ENCODE measurements at regions not wholly inside any gene's neighbourhood (a gene's known extent, or its start where the extent isn't known, plus 50 kb on each side); places are given as distances from the start of the nearest gene placed in this dataset.

GRCh38 chr13:34810996-34811395 lies 131.1 kb upstream of the NBEA start:
- H3K9ac ChIP-seq (ENCODE audit: low read length): no peak overlapping the region
- H3K36me3 ChIP-seq (replicated peaks; ENCODE audit: low read depth, low read length): no peaks in the 10 kb centered on the region
- peaks cover 6% of the 10 kb centered on the region; the same call in 1 of the 2 replicates for H3K9me3 ChIP-seq (ENCODE audit: insufficient read depth, low read length)
- H3K27me3 ChIP-seq (ENCODE audit: low read depth, low read length): no peaks in the 10 kb centered on the region
- TF ChIP-seq EZH2phosphoT487 (IDR thresholded peaks at IDR 0.05; ENCODE audit: low read depth): no peak
- no peak for TF ChIP-seq CTCF (IDR thresholded peaks at IDR 0.05; ENCODE audit: low read depth, low read length)
- no peaks in the 10 kb centered on the region for H4K20me1 ChIP-seq (ENCODE audit: insufficient read depth, low read length)
- no peak overlapping the region for H3K4me2 ChIP-seq (ENCODE audit: low read length)
- H3K4me1 ChIP-seq (ENCODE audit: low read length): no peaks in the 10 kb centered on the region
- H2AFZ ChIP-seq (ENCODE audit: low read depth, low read length): no peak overlapping the region
- no peak overlapping the region for H3K4me3 ChIP-seq (ENCODE audit: low read length)
- no peaks in the 10 kb centered on the region for H3K79me2 ChIP-seq (ENCODE audit: low read length)
- H3K27ac ChIP-seq (ENCODE audit: low read length): no peak overlapping the region

- H3K9ac ChIP-seq (ENCODE audit: low read length): no peak overlapping the region
- TF ChIP-seq EZH2phosphoT487 (IDR thresholded peaks at IDR 0.05; ENCODE audit: low read depth) (no peak), CTCF (IDR thresholded peaks at IDR 0.05; ENCODE audit: low read depth, low read length) (no peak)
- H3K79me2 ChIP-seq (ENCODE audit: low read length): no peaks in the 10 kb centered on the region
- peaks cover 6% of the 10 kb centered on the region; the same call in 1 of the 2 replicates for H3K9me3 ChIP-seq (ENCODE audit: insufficient read depth, low read length)
- H3K27ac ChIP-seq (ENCODE audit: low read length): no peak overlapping the region
- H3K4me3 ChIP-seq (ENCODE audit: low read length): no peak overlapping the region
- no peak overlapping the region for H3K4me2 ChIP-seq (ENCODE audit: low read length)
- H2AFZ ChIP-seq (ENCODE audit: low read depth, low read length): no peak overlapping the region
- no peaks in the 10 kb centered on the region for H3K4me1 ChIP-seq (ENCODE audit: low read length)
- H3K27me3 ChIP-seq (ENCODE audit: low read depth, low read length): no peaks in the 10 kb centered on the region
- H3K36me3 ChIP-seq (replicated peaks; ENCODE audit: low read depth, low read length): no peaks in the 10 kb centered on the region
- H4K20me1 ChIP-seq (ENCODE audit: insufficient read depth, low read length): no peaks in the 10 kb centered on the region
These were observed 126.5 kb upstream of the NBEA start for GRCh38 chr13:34815526-34815925.

GRCh38 chr13:34816245-34816884 lies 125.7 kb upstream of the NBEA start:
- no peak overlapping the region for H3K27ac ChIP-seq (ENCODE audit: low read length)
- H3K4me1 ChIP-seq (ENCODE audit: low read length): no peaks in the 10 kb centered on the region
- no peaks in the 10 kb centered on the region for H3K36me3 ChIP-seq (replicated peaks; ENCODE audit: low read depth, low read length)
- H3K27me3 ChIP-seq (ENCODE audit: low read depth, low read length): no peaks in the 10 kb centered on the region
- H3K9me3 ChIP-seq (ENCODE audit: insufficient read depth, low read length): peaks cover 6% of the 10 kb centered on the region; the same call in 1 of the 2 replicates
- no peak overlapping the region for H3K4me2 ChIP-seq (ENCODE audit: low read length)
- H3K79me2 ChIP-seq (ENCODE audit: low read length): no peaks in the 10 kb centered on the region
- H4K20me1 ChIP-seq (ENCODE audit: insufficient read depth, low read length): no peaks in the 10 kb centered on the region
- H2AFZ ChIP-seq (ENCODE audit: low read depth, low read length): no peak overlapping the region
- H3K4me3 ChIP-seq (ENCODE audit: low read length): no peak overlapping the region
- no peak for TF ChIP-seq CTCF (IDR thresholded peaks at IDR 0.05; ENCODE audit: low read depth, low read length)
- no peak for TF ChIP-seq EZH2phosphoT487 (IDR thresholded peaks at IDR 0.05; ENCODE audit: low read depth)
- H3K9ac ChIP-seq (ENCODE audit: low read length): no peak overlapping the region

- Histone ChIP-seq H3K4me3 (ENCODE audit: low read length) (no peak overlapping the region), H3K27ac (ENCODE audit: low read length) (no peak overlapping the region), H3K4me2 (ENCODE audit: low read length) (no peak overlapping the region), H3K27me3 (ENCODE audit: low read depth, low read length) (no peaks in the 10 kb centered on the region), H3K9ac (ENCODE audit: low read length) (no peak overlapping the region), H4K20me1 (ENCODE audit: insufficient read depth, low read length) (no peaks in the 10 kb centered on the region), H3K4me1 (ENCODE audit: low read length) (no peaks in the 10 kb centered on the region), H3K36me3 (replicated peaks; ENCODE audit: low read depth, low read length) (no peaks in the 10 kb centered on the region), H3K9me3 (ENCODE audit: insufficient read depth, low read length) (peaks cover 6% of the 10 kb centered on the region; the same call in 1 of the 2 replicates), H3K79me2 (ENCODE audit: low read length) (no peaks in the 10 kb centered on the region), H2AFZ (ENCODE audit: low read depth, low read length) (no peak overlapping the region)
- no peak for TF ChIP-seq EZH2phosphoT487 (IDR thresholded peaks at IDR 0.05; ENCODE audit: low read depth)
- no peak for TF ChIP-seq CTCF (IDR thresholded peaks at IDR 0.05; ENCODE audit: low read depth, low read length)
These were observed 125.0 kb upstream of the NBEA start for GRCh38 chr13:34816908-34817665.

Measured in OCI-LY3 (cell line).